Left ventricle myocardium inferior (tissue), 1 donor: ENCODE measurements at regions not wholly inside any gene's neighbourhood (a gene's known extent, or its start where the extent isn't known, plus 50 kb on each side); places are given as distances from the start of the nearest gene placed in this dataset.

Source experiments
- DNase-seq: peaks from one replicate; pipeline ENCODE4 v3.0.0-alpha.2; 2020
- H3K27ac ChIP-seq: fragments of 200-600 bp; replicated peaks from 2 replicates; pipeline ENCODE4 v1.8.0; 2021
- H3K27me3 ChIP-seq: fragments of 200-600 bp; 2 replicates; pipeline ENCODE4 v1.8.0; 2021; ENCODE audit warnings: low read depth
- H3K36me3 ChIP-seq: fragments of 200-600 bp; 2 replicates; pipeline ENCODE4 v1.8.0; 2021
- H3K4me1 ChIP-seq: fragments of 200-600 bp; 2 replicates; pipeline ENCODE4 v1.8.0; 2021
- H3K4me3 ChIP-seq: fragments of 200-600 bp; 2 replicates; pipeline ENCODE4 v1.8.0; 2021; ENCODE audit warnings: mild to moderate bottlenecking, moderate library complexity
- H3K9me3 ChIP-seq: fragments of 200-600 bp; replicated peaks from 2 replicates; pipeline ENCODE4 v1.8.0; 2021
- CTCF ChIP-seq: fragments of 200-600 bp; IDR thresholded peaks from 2 replicates; pipeline ENCODE4 v1.8.0; 2021; ENCODE audit warnings: antibody characterized with exemption, mild to moderate bottlenecking, borderline replicate concordance
- intact Hi-C: fragments of 100-400 bp; cut with micrococcal nuclease; formaldehyde crosslinking; loops from one replicate; pipeline ENCODE4 v1.11.0; 2022
- donor health status: DM: no; HTN: yes; CAD: no; lungs with severe emphysema.

GRCh38 chr4:126604268-126604867 lies 1028.4 kb upstream of the INTU start:
- no peak overlapping the region for H3K4me3 ChIP-seq
- TF ChIP-seq CTCF, result peak; percentile 69
- H3K9me3 ChIP-seq, result no peaks in the 10 kb centered on the region
- DNase-seq, result no peak
- no peaks in the 10 kb centered on the region for H3K27me3 ChIP-seq
- intact Hi-C loops, result no loop called here
- no peaks in the 10 kb centered on the region for H3K36me3 ChIP-seq
- no peaks in the 10 kb centered on the region for H3K4me1 ChIP-seq
- no peak overlapping the region for H3K27ac ChIP-seq

- no peaks in the 10 kb centered on the region for H3K4me1 ChIP-seq
- H3K9me3 ChIP-seq, result no peaks in the 10 kb centered on the region
- H3K4me3 ChIP-seq, result no peak overlapping the region
- no peak for TF ChIP-seq CTCF
- H3K27me3 ChIP-seq, result no peaks in the 10 kb centered on the region
- H3K27ac ChIP-seq, result no peak overlapping the region
- H3K36me3 ChIP-seq, result no peaks in the 10 kb centered on the region
- DNase-seq, result no peak
- intact Hi-C loops, result no loop called here
Measured at GRCh38 chr4:126610933-126611332, 1021.8 kb upstream of the INTU start.

- no peak overlapping the region for H3K27ac ChIP-seq
- H3K4me3 ChIP-seq, result no peak overlapping the region
- no peak for TF ChIP-seq CTCF
- DNase-seq, result no peak
- H3K27me3 ChIP-seq, result no peaks in the 10 kb centered on the region
- H3K36me3 ChIP-seq, result no peaks in the 10 kb centered on the region
- H3K4me1 ChIP-seq, result no peaks in the 10 kb centered on the region
- H3K9me3 ChIP-seq, result no peaks in the 10 kb centered on the region
- intact Hi-C loops, result no loop called here
Measured at GRCh38 chr4:126611900-126612299, 1020.9 kb upstream of the INTU start.

- intact Hi-C loops, result no loop called here
- Histone ChIP-seq H3K4me3 (no peak overlapping the region), H3K9me3 (no peaks in the 10 kb centered on the region), H3K4me1 (no peaks in the 10 kb centered on the region), H3K27ac (no peak overlapping the region), H3K27me3 (no peaks in the 10 kb centered on the region), H3K36me3 (no peaks in the 10 kb centered on the region)
- no peak for TF ChIP-seq CTCF
- DNase-seq, result no peak
Measured at GRCh38 chr4:126614356-126614855, 1018.4 kb upstream of the INTU start.

GRCh38 chr4:126616795-126617194 lies 1016.0 kb upstream of the INTU start:
- Histone ChIP-seq H3K4me1 (no peaks in the 10 kb centered on the region), H3K27ac (no peak overlapping the region), H3K4me3 (no peak overlapping the region), H3K27me3 (no peaks in the 10 kb centered on the region), H3K9me3 (no peaks in the 10 kb centered on the region), H3K36me3 (no peaks in the 10 kb centered on the region)
- DNase-seq, result no peak
- intact Hi-C loops, result no loop called here
- no peak for TF ChIP-seq CTCF

GRCh38 chr4:126627255-126627654 lies 1005.5 kb upstream of the INTU start:
- Histone ChIP-seq H3K27me3 (no peaks in the 10 kb centered on the region), H3K4me3 (no peak overlapping the region), H3K9me3 (no peaks in the 10 kb centered on the region), H3K27ac (no peak overlapping the region), H3K4me1 (no peaks in the 10 kb centered on the region), H3K36me3 (no peaks in the 10 kb centered on the region)
- TF ChIP-seq CTCF, result peak; percentile 46
- DNase-seq, result no peak
- intact Hi-C loops, result no loop called here
